Testis (tissue), 2 donors: ENCODE measurements at regions not wholly inside any gene's neighbourhood (a gene's known extent, or its start where the extent isn't known, plus 50 kb on each side); places are given as distances from the start of the nearest gene placed in this dataset.

Experiments
- DNase-seq: peaks from one replicate; pipeline ENCODE4 v3.0.0-alpha.2; 2019
- H3K27ac ChIP-seq, 2 donors: fragments of 200-600 bp; sonication (generic); one replicate each; pipeline ENCODE4 v1.5.1; 2019
- H3K27me3 ChIP-seq: fragments of 200-600 bp; sonication (generic); one replicate; pipeline ENCODE4 v1.5.1; 2019
- H3K36me3 ChIP-seq: fragments of 200-600 bp; sonication (generic); one replicate; pipeline ENCODE4 v1.5.1; 2017; ENCODE audit warnings: low read depth; ENCODE audit errors: missing control alignments
- H3K4me1 ChIP-seq: fragments of 200-600 bp; sonication (generic); one replicate; pipeline ENCODE4 v1.5.1; 2019
- H3K4me3 ChIP-seq, 2 donors: fragments of 200-600 bp; sonication (generic); one replicate each; pipeline ENCODE4 v1.5.1; 2017 to 2019
- H3K9me3 ChIP-seq: fragments of 200-600 bp; sonication (generic); one replicate; pipeline ENCODE4 v1.5.1; 2017
- CTCF ChIP-seq, 3 experiments: fragments of 450-650 bp in 2 of 3; fragments of 200-600 bp in 1 of 3; sonication (generic) in 1 of 3; IDR thresholded peaks; one replicate each; pipeline ENCODE4 v1.5.1; 2016 to 2019; ENCODE audit warnings: antibody characterized with exemption in 3 of 3, mild to moderate bottlenecking in 2 of 3, moderate library complexity in 1 of 3
- POLR2A ChIP-seq: fragments of 450-650 bp; IDR thresholded peaks from one replicate; pipeline ENCODE4 v1.6.1; 2017; ENCODE audit warnings: antibody characterized with exemption, mild to moderate bottlenecking, moderate library complexity
- WGBS, 2 donors: methylation state at CpG; one replicate each; pipeline ENCODE4 v1.1.5; 2018; 5-methylcytosine and 5-hydroxymethylcytosine counted together
- intact Hi-C: fragments of 100-400 bp; cut with DNase I; formaldehyde crosslinking; loops from one replicate; pipeline ENCODE4 v1.15.1; 2023; ENCODE audit warnings: low total_unique reads

DNA sequence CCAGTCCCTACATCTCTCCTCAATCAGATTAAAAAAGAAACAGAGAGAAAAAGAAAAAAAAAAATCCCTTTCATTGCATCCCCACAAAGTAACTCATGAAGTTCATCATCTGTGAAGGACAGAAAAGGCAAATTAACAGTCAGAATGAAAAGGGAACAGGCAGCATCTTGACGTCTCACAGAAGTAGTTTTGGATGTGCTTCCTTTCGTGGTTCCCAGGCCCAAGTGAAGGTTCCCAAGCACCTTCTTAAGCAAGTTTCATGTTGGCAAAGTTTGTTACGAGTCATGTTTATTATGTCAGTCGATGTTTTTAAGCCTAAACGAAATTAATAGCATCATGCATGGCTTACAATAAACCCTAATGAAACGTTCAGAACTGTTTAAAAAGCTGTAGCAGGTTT lies 475.2 kb downstream of the SETD4 start:
- no peak for DNase-seq
- Histone ChIP-seq H3K27ac (no peak overlapping the region), H3K36me3 (no peaks in the 10 kb centered on the region), H3K27me3 (no peaks in the 10 kb centered on the region), H3K9me3 (no peaks in the 10 kb centered on the region), H3K4me3 (no peak overlapping the region), H3K4me1 (no peaks in the 10 kb centered on the region)
- TF ChIP-seq POLR2A (no peak), CTCF (IDR thresholded peaks at IDR 0.05) (no peak)
- intact Hi-C loops: no loop called here
- whole genome bisulfite sequencing, 2 donors: 81 to 82% methylated on average over 6 of the region's 6 CpGs

- no peaks in the 10 kb centered on the region for H3K36me3 ChIP-seq
- no peaks in the 10 kb centered on the region for H3K4me1 ChIP-seq
- H3K27me3 ChIP-seq: no peaks in the 10 kb centered on the region
- H3K9me3 ChIP-seq: no peaks in the 10 kb centered on the region
- no peak overlapping the region for H3K27ac ChIP-seq
- no peak for DNase-seq
- intact Hi-C loops: no loop called here
- no peak overlapping the region for H3K4me3 ChIP-seq
- TF ChIP-seq POLR2A: no peak
- TF ChIP-seq CTCF (IDR thresholded peaks at IDR 0.05): no peak
- 88 to 89% methylated on average over 8 of the region's 8 CpGs for WGBS, 2 donors
Observed at GRCh38 chr21:35583566-35584216, 476.6 kb downstream of the SETD4 start.

DNA sequence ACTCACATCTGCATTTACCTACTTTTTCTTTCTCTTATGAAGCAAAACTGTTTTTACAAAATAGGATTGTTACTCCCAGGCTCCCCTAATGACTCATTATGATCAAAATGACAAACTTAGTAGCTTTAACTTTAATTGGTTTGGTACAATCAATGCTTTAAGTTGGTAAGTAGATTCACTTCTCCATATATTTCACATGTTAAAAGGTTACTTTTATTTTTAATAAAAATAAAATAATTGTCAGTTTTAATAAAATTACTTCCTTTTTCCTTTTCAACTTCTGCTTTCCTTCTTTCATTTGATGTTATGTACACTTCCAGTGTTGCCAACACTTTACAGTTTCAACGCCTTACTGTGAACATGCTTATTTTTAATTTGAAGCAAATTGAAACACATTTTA lies 477.6 kb downstream of the SETD4 start:
- no peak for DNase-seq
- Histone ChIP-seq H3K27ac (no peak overlapping the region), H3K27me3 (no peaks in the 10 kb centered on the region), H3K9me3 (no peaks in the 10 kb centered on the region), H3K36me3 (no peaks in the 10 kb centered on the region), H3K4me3 (no peak overlapping the region), H3K4me1 (no peaks in the 10 kb centered on the region)
- 77 to 83% methylated on average over 1 of the region's 1 CpG for WGBS, 2 donors
- TF ChIP-seq CTCF (IDR thresholded peaks at IDR 0.05): no peak
- no peak for TF ChIP-seq POLR2A
- intact Hi-C loops: no loop called here

DNA sequence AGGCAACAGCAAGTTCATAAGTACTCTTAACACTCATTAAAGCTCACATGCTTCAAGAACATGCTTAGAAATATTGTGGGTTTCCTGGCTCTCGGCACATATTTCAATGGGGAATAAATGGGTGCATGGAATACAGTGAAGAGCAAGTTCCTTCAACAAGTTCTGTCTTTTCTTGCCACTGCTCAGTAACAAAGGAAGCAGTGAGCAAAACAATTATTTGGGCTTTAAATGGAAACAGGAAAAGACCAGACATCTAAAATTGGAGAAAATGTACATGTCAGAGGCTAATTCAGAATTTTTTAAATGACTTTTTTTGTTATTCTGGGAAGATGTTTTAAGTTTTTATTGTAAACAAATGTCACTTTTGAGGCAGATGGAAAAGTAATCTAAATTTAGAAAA lies 478.7 kb downstream of the SETD4 start:
- intact Hi-C loops: no loop called here
- no peak overlapping the region for H3K27ac ChIP-seq

More for the DNA sequence above, 478.7 kb downstream of the SETD4 start:
- Histone ChIP-seq H3K27me3 (no peaks in the 10 kb centered on the region), H3K4me1 (no peaks in the 10 kb centered on the region), H3K4me3 (no peak overlapping the region), H3K36me3 (no peaks in the 10 kb centered on the region), H3K9me3 (no peaks in the 10 kb centered on the region)
- WGBS, 2 donors: 85 to 94% methylated on average over 1 of the region's 1 CpG
- no peak for TF ChIP-seq POLR2A
- TF ChIP-seq CTCF (IDR thresholded peaks at IDR 0.05): no peak
- DNase-seq: no peak
